ENCODE measurements at regions not wholly inside any gene's neighbourhood (a gene's known extent, or its start where the extent isn't known, plus 50 kb on each side); places are given as distances from the start of the nearest gene placed in this dataset.
A peak's percentile ranks its signal among the peaks of the same experiment; 100 is the strongest.

DNA sequence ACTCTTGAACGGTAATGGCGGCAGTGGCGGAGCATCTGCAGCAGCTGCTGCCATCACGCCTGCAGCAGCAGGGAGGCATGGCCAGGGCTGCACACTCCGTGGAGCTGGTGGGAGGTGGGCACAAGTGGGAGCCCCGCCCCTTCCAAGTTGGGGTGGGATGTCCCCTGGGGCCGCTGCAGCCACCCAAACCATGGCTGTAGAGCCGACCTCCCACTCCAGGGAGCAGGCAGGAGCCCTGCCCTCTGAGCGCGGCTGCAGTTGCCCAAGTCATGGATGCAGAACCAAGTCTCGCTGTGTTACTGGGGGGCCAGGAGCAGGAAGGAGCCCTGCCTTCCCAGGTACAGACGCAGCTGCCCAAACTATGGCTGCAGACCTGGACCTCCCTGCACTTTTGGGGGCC lies 215.3 kb upstream of the VLDLR start:
- no peak for DNase-seq (ENCODE audit: low read depth in 2 of 2)
- no peak for TF ChIP-seq EZH2 (IDR thresholded peaks at IDR 0.05; ENCODE audit: low read length, missing control alignments)
- TF ChIP-seq, protein P1, sequence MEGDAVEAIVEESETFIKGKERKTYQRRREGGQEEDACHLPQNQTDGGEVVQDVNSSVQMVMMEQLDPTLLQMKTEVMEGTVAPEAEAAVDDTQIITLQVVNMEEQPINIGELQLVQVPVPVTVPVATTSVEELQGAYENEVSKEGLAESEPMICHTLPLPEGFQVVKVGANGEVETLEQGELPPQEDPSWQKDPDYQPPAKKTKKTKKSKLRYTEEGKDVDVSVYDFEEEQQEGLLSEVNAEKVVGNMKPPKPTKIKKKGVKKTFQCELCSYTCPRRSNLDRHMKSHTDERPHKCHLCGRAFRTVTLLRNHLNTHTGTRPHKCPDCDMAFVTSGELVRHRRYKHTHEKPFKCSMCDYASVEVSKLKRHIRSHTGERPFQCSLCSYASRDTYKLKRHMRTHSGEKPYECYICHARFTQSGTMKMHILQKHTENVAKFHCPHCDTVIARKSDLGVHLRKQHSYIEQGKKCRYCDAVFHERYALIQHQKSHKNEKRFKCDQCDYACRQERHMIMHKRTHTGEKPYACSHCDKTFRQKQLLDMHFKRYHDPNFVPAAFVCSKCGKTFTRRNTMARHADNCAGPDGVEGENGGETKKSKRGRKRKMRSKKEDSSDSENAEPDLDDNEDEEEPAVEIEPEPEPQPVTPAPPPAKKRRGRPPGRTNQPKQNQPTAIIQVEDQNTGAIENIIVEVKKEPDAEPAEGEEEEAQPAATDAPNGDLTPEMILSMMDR (conservative IDR thresholded peaks at IDR 0.05 in 1 of 2, IDR thresholded peaks at IDR 0.05 in 1 of 2; ENCODE audit: low read depth in 1 of 2, low read length in 2 of 2) = no peak

DNA sequence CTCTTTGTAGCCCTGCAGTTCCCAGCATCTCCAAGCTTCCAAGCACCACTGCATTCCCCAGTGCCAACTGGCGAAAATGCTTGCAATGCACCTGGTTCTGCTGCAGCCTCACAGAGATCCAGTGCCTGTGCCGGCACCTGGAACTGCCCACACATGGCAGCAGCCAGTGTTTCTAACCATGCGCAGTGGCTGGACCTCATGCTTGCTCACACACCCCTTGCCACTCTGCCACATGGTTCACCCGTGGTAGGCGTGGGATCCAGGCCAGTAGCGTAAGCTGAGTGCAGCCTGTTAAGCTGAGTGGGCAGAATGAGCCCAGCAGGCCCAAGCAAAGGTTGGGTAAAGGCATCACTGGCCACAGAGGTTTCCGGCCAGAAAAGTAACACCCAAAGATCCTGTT lies 214.1 kb upstream of the VLDLR start:
- no peaks in the 10 kb centered on the region for H3K27me3 ChIP-seq (ENCODE audit: control insufficient read depth, insufficient read depth, low read length)
- no peaks in the 10 kb centered on the region for H4K20me1 ChIP-seq (ENCODE audit: control insufficient read depth, extremely low read depth, insufficient read depth, low read length)
- TF ChIP-seq, protein P1 (conservative IDR thresholded peaks at IDR 0.05 in 1 of 2, IDR thresholded peaks at IDR 0.05 in 1 of 2; ENCODE audit: low read depth in 1 of 2, low read length in 2 of 2) = no peak
- TF ChIP-seq EZH2 (IDR thresholded peaks at IDR 0.05; ENCODE audit: low read length, missing control alignments) = no peak
- no peak overlapping the region for H3K9ac ChIP-seq (ENCODE audit: insufficient read depth, low read length)
- H3K4me1 ChIP-seq (ENCODE audit: control insufficient read depth, extremely low read depth, insufficient read depth, low read length) = no peaks in the 10 kb centered on the region
- H3K27ac ChIP-seq (ENCODE audit: insufficient read depth, low read length) = no peak overlapping the region
- DNase-seq (ENCODE audit: low read depth in 2 of 2) = no peak
- H3K9me3 ChIP-seq (ENCODE audit: control insufficient read depth, insufficient read depth, low read depth, low read length) = no peaks in the 10 kb centered on the region
- H3K79me2 ChIP-seq (ENCODE audit: control insufficient read depth, insufficient read depth, low read length) = no peaks in the 10 kb centered on the region
- H3K4me3 ChIP-seq (replicated peaks in 1 of 4; ENCODE audit: control extremely low read depth in 1 of 4, insufficient read depth in 1 of 4, low read depth in 3 of 4, low read length in 4 of 4) = no peak overlapping the region
- H3K4me2 ChIP-seq (ENCODE audit: extremely low read depth, insufficient read depth, low read length) = no peak overlapping the region
- H2AFZ ChIP-seq (ENCODE audit: low read length) = no peak overlapping the region
- no peaks in the 10 kb centered on the region for H3K36me3 ChIP-seq (ENCODE audit: control insufficient read depth, insufficient read depth, low read length)

More for the DNA sequence above, 215.3 kb upstream of the VLDLR start:
- Histone ChIP-seq H3K36me3 (ENCODE audit: control insufficient read depth, insufficient read depth, low read length) (no peaks in the 10 kb centered on the region), H4K20me1 (ENCODE audit: control insufficient read depth, extremely low read depth, insufficient read depth, low read length) (no peaks in the 10 kb centered on the region), H3K4me3 (replicated peaks in 1 of 4; ENCODE audit: control extremely low read depth in 1 of 4, insufficient read depth in 1 of 4, low read depth in 3 of 4, low read length in 4 of 4) (no peak overlapping the region), H3K4me1 (ENCODE audit: control insufficient read depth, extremely low read depth, insufficient read depth, low read length) (no peaks in the 10 kb centered on the region), H3K9me3 (ENCODE audit: control insufficient read depth, insufficient read depth, low read depth, low read length) (no peaks in the 10 kb centered on the region), H3K9ac (ENCODE audit: insufficient read depth, low read length) (no peak overlapping the region), H3K4me2 (ENCODE audit: extremely low read depth, insufficient read depth, low read length) (no peak overlapping the region), H2AFZ (ENCODE audit: low read length) (no peak overlapping the region), H3K27me3 (ENCODE audit: control insufficient read depth, insufficient read depth, low read length) (no peaks in the 10 kb centered on the region), H3K79me2 (ENCODE audit: control insufficient read depth, insufficient read depth, low read length) (no peaks in the 10 kb centered on the region), H3K27ac (ENCODE audit: insufficient read depth, low read length) (no peak overlapping the region)

DNA sequence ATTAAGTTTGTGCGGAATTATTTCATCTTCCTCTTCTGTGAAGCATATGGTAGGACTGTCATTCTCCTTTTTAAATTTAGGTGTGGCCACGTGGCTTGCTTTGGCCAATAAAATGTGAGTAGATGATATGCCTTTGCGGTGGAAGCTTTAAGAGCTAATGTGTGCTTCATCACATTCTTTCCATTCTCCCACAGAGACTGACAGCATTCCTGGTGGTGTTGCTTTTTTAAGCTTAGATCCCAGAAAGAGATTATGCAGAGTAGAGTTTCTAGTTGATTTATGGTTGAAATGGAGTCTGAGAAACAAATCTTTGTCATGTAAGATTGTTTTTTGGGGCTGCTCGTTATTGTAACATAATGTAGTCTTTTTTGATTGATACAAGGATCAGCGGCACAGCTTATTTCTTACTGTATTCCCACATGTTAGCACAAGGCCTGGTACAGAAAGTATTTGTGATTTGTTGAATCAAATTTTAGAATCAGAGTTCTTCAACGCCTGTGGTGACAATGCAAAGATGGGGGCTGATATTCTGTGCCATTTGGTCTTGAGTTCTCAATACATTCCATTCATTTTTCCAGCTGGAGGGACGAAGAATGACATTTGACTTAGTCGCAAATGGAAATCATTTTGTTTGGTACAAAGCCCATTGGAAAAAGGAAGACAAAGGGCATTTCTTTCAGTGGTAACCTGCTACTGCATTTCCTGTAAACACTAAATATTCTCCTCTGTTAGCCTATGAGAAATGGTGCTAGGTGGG lies 209.9 kb upstream of the VLDLR start:
- no peaks in the 10 kb centered on the region for H3K36me3 ChIP-seq (ENCODE audit: control insufficient read depth, insufficient read depth, low read length)
- H3K4me3 ChIP-seq (replicated peaks in 1 of 4; ENCODE audit: control extremely low read depth in 1 of 4, insufficient read depth in 1 of 4, low read depth in 3 of 4, low read length in 4 of 4) = no peak overlapping the region
- no peak overlapping the region for H3K9ac ChIP-seq (ENCODE audit: insufficient read depth, low read length)
- no peaks in the 10 kb centered on the region for H3K27me3 ChIP-seq (ENCODE audit: control insufficient read depth, insufficient read depth, low read length)
- H4K20me1 ChIP-seq (ENCODE audit: control insufficient read depth, extremely low read depth, insufficient read depth, low read length) = no peaks in the 10 kb centered on the region
- H2AFZ ChIP-seq (ENCODE audit: low read length) = no peak overlapping the region
- H3K4me1 ChIP-seq (ENCODE audit: control insufficient read depth, extremely low read depth, insufficient read depth, low read length) = no peaks in the 10 kb centered on the region
- no peak overlapping the region for H3K27ac ChIP-seq (ENCODE audit: insufficient read depth, low read length)
- no peaks in the 10 kb centered on the region for H3K9me3 ChIP-seq (ENCODE audit: control insufficient read depth, insufficient read depth, low read depth, low read length)
- TF ChIP-seq EZH2 (IDR thresholded peaks at IDR 0.05; ENCODE audit: low read length, missing control alignments) = no peak
- TF ChIP-seq, protein P1 (conservative IDR thresholded peaks at IDR 0.05 in 1 of 2, IDR thresholded peaks at IDR 0.05 in 1 of 2; ENCODE audit: low read depth in 1 of 2, low read length in 2 of 2) = no peak
- DNase-seq (ENCODE audit: low read depth in 2 of 2) = peak in 1 of 2 donors; percentile 89
- H3K79me2 ChIP-seq (ENCODE audit: control insufficient read depth, insufficient read depth, low read length) = no peaks in the 10 kb centered on the region
- H3K4me2 ChIP-seq (ENCODE audit: extremely low read depth, insufficient read depth, low read length) = no peak overlapping the region

All from fibroblast of lung (primary cell).